Astrocyte (in vitro differentiated cells and primary cell): ENCODE measurements at regions not wholly inside any gene's neighbourhood (a gene's known extent, or its start where the extent isn't known, plus 50 kb on each side); places are given as distances from the start of the nearest gene placed in this dataset.

Experiments used
- DNase-seq: peaks from one replicate; pipeline ENCODE4 v3.0.0-alpha.2; 2010; ENCODE audit warnings: low read depth
- FAIRE-seq: peaks from 2 replicates; lab custom pipeline; 2011; peaks lifted over from hg19 to GRCh38; lab: Jason Lieb, UNC
- H2AFZ ChIP-seq: 2 replicates; pipeline ENCODE4 v1.6.0; 2012; ENCODE audit warnings: low read depth, low read length, inconsistent platforms
- H3K27ac ChIP-seq: 2 replicates; pipeline ENCODE4 v1.5.1; 2011; ENCODE audit warnings: low read depth, low read length, inconsistent platforms
- H3K27me3 ChIP-seq: 2 replicates; pipeline ENCODE4 v1.6.0; 2011; ENCODE audit warnings: low read length, inconsistent platforms; ENCODE audit not compliant: insufficient read depth
- H3K36me3 ChIP-seq: 2 replicates; pipeline ENCODE4 v1.5.1; 2011; ENCODE audit warnings: low read length, inconsistent platforms; ENCODE audit not compliant: insufficient read depth
- H3K4me1 ChIP-seq: 2 replicates; pipeline ENCODE4 v1.5.1; 2011; ENCODE audit warnings: low read length, inconsistent platforms; ENCODE audit not compliant: insufficient read depth
- H3K4me2 ChIP-seq: 2 replicates; pipeline ENCODE4 v1.6.0; 2012; ENCODE audit warnings: low read length, inconsistent platforms
- H3K4me3 ChIP-seq: 2 replicates; pipeline ENCODE4 v1.5.1; 2011; ENCODE audit warnings: low read depth, mild to moderate bottlenecking, low read length, inconsistent platforms; ENCODE audit not compliant: insufficient read depth
- H3K79me2 ChIP-seq: 2 replicates; pipeline ENCODE4 v1.6.0; 2012; ENCODE audit warnings: mild to moderate bottlenecking, low read length, inconsistent platforms; ENCODE audit not compliant: insufficient read depth
- H3K9ac ChIP-seq: 2 replicates; pipeline ENCODE4 v1.6.0; 2012; ENCODE audit warnings: mild to moderate bottlenecking, low read length, inconsistent platforms
- H3K9me3 ChIP-seq: 2 replicates; pipeline ENCODE4 v1.5.1; 2012; ENCODE audit warnings: low read depth, mild to moderate bottlenecking, low read length, inconsistent platforms; ENCODE audit not compliant: insufficient read depth
- H4K20me1 ChIP-seq: 2 replicates; pipeline ENCODE4 v1.6.0; 2012; ENCODE audit warnings: low read length, inconsistent platforms; ENCODE audit not compliant: insufficient read depth
- H3K27ac Mint-ChIP-seq: one replicate; pipeline ENCODE4 v1.8.0; 2021; ENCODE audit warnings: mild to moderate bottlenecking, mixed read lengths; ENCODE audit not compliant: unreplicated experiment
- H3K27me3 Mint-ChIP-seq: one replicate; pipeline ENCODE4 v1.8.0; 2021; ENCODE audit warnings: low read depth, mixed read lengths; ENCODE audit not compliant: unreplicated experiment
- H3K36me3 Mint-ChIP-seq: one replicate; pipeline ENCODE4 v1.8.0; 2021; ENCODE audit warnings: low read depth, mixed read lengths; ENCODE audit not compliant: unreplicated experiment
- H3K4me1 Mint-ChIP-seq: one replicate; pipeline ENCODE4 v1.8.0; 2021; ENCODE audit warnings: low read depth, mixed read lengths; ENCODE audit not compliant: unreplicated experiment
- H3K4me3 Mint-ChIP-seq: one replicate; pipeline ENCODE4 v1.8.0; 2021; ENCODE audit warnings: mild to moderate bottlenecking, moderate library complexity, mixed read lengths; ENCODE audit not compliant: unreplicated experiment
- H3K9me3 Mint-ChIP-seq: one replicate; pipeline ENCODE4 v1.8.0; 2021; ENCODE audit warnings: mild to moderate bottlenecking, mixed read lengths; ENCODE audit not compliant: unreplicated experiment
- EZH2 ChIP-seq: IDR thresholded peaks from 2 replicates; pipeline ENCODE4 v1.6.1; 2012; ENCODE audit warnings: mild to moderate bottlenecking, low read length, inconsistent platforms; ENCODE audit not compliant: insufficient read depth
- TF ChIP-seq, protein P1 (sequence below): IDR thresholded peaks from 2 replicates; pipeline ENCODE4 v1.5.1; 2011; ENCODE audit warnings: low read depth, mild to moderate bottlenecking, inconsistent platforms, low read length, moderate library complexity; ENCODE audit not compliant: insufficient read depth

GRCh38 chr6:22473991-22474682, 95.2 kb upstream of the HDGFL1 start:
- TF ChIP-seq, protein P1, sequence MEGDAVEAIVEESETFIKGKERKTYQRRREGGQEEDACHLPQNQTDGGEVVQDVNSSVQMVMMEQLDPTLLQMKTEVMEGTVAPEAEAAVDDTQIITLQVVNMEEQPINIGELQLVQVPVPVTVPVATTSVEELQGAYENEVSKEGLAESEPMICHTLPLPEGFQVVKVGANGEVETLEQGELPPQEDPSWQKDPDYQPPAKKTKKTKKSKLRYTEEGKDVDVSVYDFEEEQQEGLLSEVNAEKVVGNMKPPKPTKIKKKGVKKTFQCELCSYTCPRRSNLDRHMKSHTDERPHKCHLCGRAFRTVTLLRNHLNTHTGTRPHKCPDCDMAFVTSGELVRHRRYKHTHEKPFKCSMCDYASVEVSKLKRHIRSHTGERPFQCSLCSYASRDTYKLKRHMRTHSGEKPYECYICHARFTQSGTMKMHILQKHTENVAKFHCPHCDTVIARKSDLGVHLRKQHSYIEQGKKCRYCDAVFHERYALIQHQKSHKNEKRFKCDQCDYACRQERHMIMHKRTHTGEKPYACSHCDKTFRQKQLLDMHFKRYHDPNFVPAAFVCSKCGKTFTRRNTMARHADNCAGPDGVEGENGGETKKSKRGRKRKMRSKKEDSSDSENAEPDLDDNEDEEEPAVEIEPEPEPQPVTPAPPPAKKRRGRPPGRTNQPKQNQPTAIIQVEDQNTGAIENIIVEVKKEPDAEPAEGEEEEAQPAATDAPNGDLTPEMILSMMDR = no peak
- TF ChIP-seq EZH2 = no peak

DNA sequence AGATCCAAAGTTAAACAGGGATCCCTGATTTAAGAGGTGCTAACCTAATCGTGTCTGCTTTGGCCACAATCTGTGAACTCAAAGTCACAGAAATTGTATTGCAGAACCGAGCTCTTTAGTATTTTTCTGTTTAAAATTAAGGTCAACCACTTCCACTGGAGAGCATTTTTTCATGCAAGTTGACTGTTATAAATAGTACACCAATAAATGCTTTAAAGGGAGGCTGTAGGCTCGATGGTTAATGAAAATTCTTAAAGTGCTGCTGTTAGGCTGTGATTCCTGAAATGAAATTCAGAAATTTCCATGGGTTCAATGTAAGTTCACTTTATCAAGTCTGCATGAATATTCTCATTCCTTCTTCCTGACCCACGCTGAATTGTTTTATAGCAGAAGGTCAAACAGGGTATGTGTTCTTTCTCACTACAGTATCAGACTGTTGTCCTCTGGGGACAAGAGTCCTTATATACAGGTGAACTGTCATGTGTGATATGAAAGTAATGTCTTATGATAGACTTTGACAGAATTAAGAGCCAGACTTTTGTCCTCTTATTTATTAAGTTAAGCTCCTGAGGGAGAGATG, 92.5 kb upstream of the HDGFL1 start:
- no peak for TF ChIP-seq EZH2
- H3K27ac ChIP-seq = no peak overlapping the region
- no peaks in the 10 kb centered on the region for H3K27me3 Mint-ChIP-seq
- H3K4me1 Mint-ChIP-seq = no peaks in the 10 kb centered on the region
- no peaks in the 10 kb centered on the region for H3K27me3 ChIP-seq
- FAIRE-seq = no peak
- no peak overlapping the region for H3K27ac Mint-ChIP-seq
- no peak overlapping the region for H3K4me3 Mint-ChIP-seq
- no peak overlapping the region for H3K9ac ChIP-seq
- H3K9me3 ChIP-seq = no peaks in the 10 kb centered on the region
- peak; percentile 6 for DNase-seq
- no peaks in the 10 kb centered on the region for H3K36me3 Mint-ChIP-seq
- no peaks in the 10 kb centered on the region for H4K20me1 ChIP-seq
- no peaks in the 10 kb centered on the region for H3K9me3 Mint-ChIP-seq
- H3K4me3 ChIP-seq = no peak overlapping the region
- H3K36me3 ChIP-seq = no peaks in the 10 kb centered on the region
- no peak overlapping the region for H3K4me2 ChIP-seq
- no peaks in the 10 kb centered on the region for H3K79me2 ChIP-seq
- no peaks in the 10 kb centered on the region for H3K4me1 ChIP-seq
- H2AFZ ChIP-seq = no peak overlapping the region

More at GRCh38 chr6:22473991-22474682, 95.2 kb upstream of the HDGFL1 start:
- Mint-ChIP-seq H3K36me3 (no peaks in the 10 kb centered on the region), H3K9me3 (no peaks in the 10 kb centered on the region), H3K4me1 (no peaks in the 10 kb centered on the region), H3K27me3 (no peaks in the 10 kb centered on the region), H3K27ac (no peak overlapping the region), H3K4me3 (no peak overlapping the region)
- no peak overlapping the region for H2AFZ ChIP-seq
- H3K79me2 ChIP-seq = no peaks in the 10 kb centered on the region
- H4K20me1 ChIP-seq = no peaks in the 10 kb centered on the region
- H3K9ac ChIP-seq = no peak overlapping the region
- FAIRE-seq = no peak
- no peak overlapping the region for H3K4me2 ChIP-seq
- H3K27ac ChIP-seq = no peak overlapping the region
- no peak for DNase-seq
- peaks cover 11% of the 10 kb centered on the region for H3K4me1 ChIP-seq
- no peak overlapping the region for H3K4me3 ChIP-seq
- H3K36me3 ChIP-seq = no peaks in the 10 kb centered on the region
- H3K27me3 ChIP-seq = no peaks in the 10 kb centered on the region
- H3K9me3 ChIP-seq = no peaks in the 10 kb centered on the region

DNA sequence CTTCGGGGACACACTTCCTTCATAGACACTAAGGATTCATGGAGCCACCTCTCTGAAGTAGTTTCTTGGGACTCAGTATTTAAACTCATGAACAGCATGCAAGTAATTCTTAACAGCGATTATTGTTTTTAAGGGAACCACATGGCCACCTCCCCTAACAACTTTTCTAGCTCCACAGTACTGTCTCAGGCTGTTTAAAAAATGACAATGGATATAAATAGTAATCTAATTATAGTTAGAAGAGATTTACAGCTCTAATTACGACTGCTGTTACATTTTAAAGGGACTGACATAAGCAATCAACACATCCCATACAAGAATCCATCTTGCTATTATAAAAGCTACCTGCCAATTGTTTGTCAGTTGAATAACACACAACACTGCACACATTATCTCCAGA, 72.1 kb upstream of the HDGFL1 start:
- no peaks in the 10 kb centered on the region for H3K27me3 Mint-ChIP-seq
- Histone ChIP-seq H2AFZ (no peak overlapping the region), H3K4me3 (no peak overlapping the region), H3K4me1 (no peaks in the 10 kb centered on the region), H3K9me3 (no peaks in the 10 kb centered on the region), H3K27ac (no peak overlapping the region), H3K79me2 (no peaks in the 10 kb centered on the region), H3K4me2 (no peak overlapping the region), H3K27me3 (no peaks in the 10 kb centered on the region), H3K9ac (no peak overlapping the region), H4K20me1 (no peaks in the 10 kb centered on the region), H3K36me3 (no peaks in the 10 kb centered on the region)
- no peak for TF ChIP-seq EZH2
- TF ChIP-seq, protein P1 = no peak
- no peaks in the 10 kb centered on the region for H3K9me3 Mint-ChIP-seq
- no peak overlapping the region for H3K27ac Mint-ChIP-seq
- FAIRE-seq (no peak), DNase-seq (no peak)
- H3K4me3 Mint-ChIP-seq = no peak overlapping the region
- no peaks in the 10 kb centered on the region for H3K4me1 Mint-ChIP-seq
- H3K36me3 Mint-ChIP-seq = no peaks in the 10 kb centered on the region
